GM19468 (cell line): ENCODE measurements at regions not wholly inside any gene's neighbourhood (a gene's known extent, or its start where the extent isn't known, plus 50 kb on each side); places are given as distances from the start of the nearest gene placed in this dataset.

Source experiments
- ATAC-seq: cut with Tn5 transposase; IDR thresholded peaks from one replicate; pipeline ENCODE4 v1.9.1; 2021; ENCODE audit warnings: mild to moderate bottlenecking, moderate library complexity, moderate number of reproducible peaks; ENCODE audit not compliant: unreplicated experiment; ENCODE audit errors: extremely low read depth

- no peak for ATAC-seq
Observed at GRCh38 chr13:106010836-106011235, 524.6 kb downstream of the EFNB2 start.

GRCh38 chr13:106008540-106008939, 526.9 kb downstream of the EFNB2 start:
- no peak for ATAC-seq

GRCh38 chr13:106007156-106007555, 528.3 kb downstream of the EFNB2 start:
- ATAC-seq = no peak

GRCh38 chr13:106003651-106004050, 531.8 kb downstream of the EFNB2 start:
- ATAC-seq = no peak

- no peak for ATAC-seq
Observed at GRCh38 chr13:106001443-106001842, 534.0 kb downstream of the EFNB2 start.

GRCh38 chr13:105997581-105998550, 537.6 kb downstream of the EFNB2 start:
- ATAC-seq = no peak

- no peak for ATAC-seq
Observed at GRCh38 chr13:105996391-105997025, 539.0 kb downstream of the EFNB2 start.

GRCh38 chr13:105994340-105994739, 541.1 kb downstream of the EFNB2 start:
- ATAC-seq = no peak

GRCh38 chr13:105991622-105992277, 543.7 kb downstream of the EFNB2 start:
- ATAC-seq = no peak

- no peak for ATAC-seq
Observed at GRCh38 chr13:105991131-105991530, 544.3 kb downstream of the EFNB2 start.

- ATAC-seq = no peak
Observed at GRCh38 chr13:105990256-105990958, 545.1 kb downstream of the EFNB2 start.

- no peak for ATAC-seq
Observed at GRCh38 chr13:105984646-105985045, 550.8 kb downstream of the EFNB2 start.

- no peak for ATAC-seq
Observed at GRCh38 chr13:105984236-105984635, 551.2 kb downstream of the EFNB2 start.

- no peak for ATAC-seq
Observed at GRCh38 chr13:105982219-105982930, 553.1 kb downstream of the EFNB2 start.

- ATAC-seq = no peak
Observed at GRCh38 chr13:105979131-105980011, 556.1 kb downstream of the EFNB2 start.

GRCh38 chr13:105974380-105974779, 561.1 kb downstream of the EFNB2 start:
- ATAC-seq = no peak

GRCh38 chr13:105972811-105973590, 562.5 kb downstream of the EFNB2 start:
- ATAC-seq = no peak

GRCh38 chr13:105972306-105972721, 563.1 kb downstream of the EFNB2 start:
- ATAC-seq = no peak
